BE2C (cell line): ENCODE measurements at regions not wholly inside any gene's neighbourhood (a gene's known extent, or its start where the extent isn't known, plus 50 kb on each side); places are given as distances from the start of the nearest gene placed in this dataset.

Source experiments
- DNase-seq: peaks from one replicate; pipeline ENCODE4 v3.0.0-alpha.2; 2020
- H3K27me3 ChIP-seq: fragments of 250-450 bp; sonication (Bioruptor Pico); 2 replicates; pipeline ENCODE4 v1.5.1; 2020; ENCODE audit warnings: mild to moderate bottlenecking
- H3K36me3 ChIP-seq: fragments of 250-450 bp; sonication (Bioruptor Pico); 2 replicates; pipeline ENCODE4 v1.5.1; 2020; ENCODE audit warnings: mild to moderate bottlenecking
- H3K4me1 ChIP-seq: fragments of 250-450 bp; sonication (Bioruptor Pico); 2 replicates; pipeline ENCODE4 v1.5.1; 2020
- H3K4me3 ChIP-seq: 2 replicates; pipeline ENCODE4 v1.5.1; 2011; ENCODE audit warnings: low read depth, low read length
- H3K9me3 ChIP-seq: fragments of 250-450 bp; sonication (Bioruptor Pico); 2 replicates; pipeline ENCODE4 v1.5.1; 2020
- CTCF ChIP-seq: IDR thresholded peaks from 2 replicates; pipeline ENCODE4 v1.5.1; 2012; ENCODE audit warnings: mild to moderate bottlenecking, low read depth, low read length

GRCh38 chr13:83621765-83622421 lies 260.4 kb downstream of the SLITRK1 start:
- Histone ChIP-seq H3K36me3 (no peaks in the 10 kb centered on the region), H3K4me1 (no peaks in the 10 kb centered on the region), H3K4me3 (no peak overlapping the region), H3K9me3 (no peaks in the 10 kb centered on the region), H3K27me3 (no peaks in the 10 kb centered on the region)
- TF ChIP-seq CTCF, result no peak
- DNase-seq, result no peak

- H3K4me1 ChIP-seq, result no peaks in the 10 kb centered on the region
- H3K36me3 ChIP-seq, result no peaks in the 10 kb centered on the region
- no peak for TF ChIP-seq CTCF
- no peaks in the 10 kb centered on the region for H3K9me3 ChIP-seq
- no peak for DNase-seq
- no peaks in the 10 kb centered on the region for H3K27me3 ChIP-seq
- H3K4me3 ChIP-seq, result no peak overlapping the region
Measured at GRCh38 chr13:83620530-83621220, 261.6 kb downstream of the SLITRK1 start.

GRCh38 chr13:83618966-83619365 lies 263.3 kb downstream of the SLITRK1 start:
- no peaks in the 10 kb centered on the region for H3K4me1 ChIP-seq
- TF ChIP-seq CTCF, result no peak
- no peaks in the 10 kb centered on the region for H3K27me3 ChIP-seq
- no peaks in the 10 kb centered on the region for H3K9me3 ChIP-seq
- no peak for DNase-seq
- no peaks in the 10 kb centered on the region for H3K36me3 ChIP-seq
- H3K4me3 ChIP-seq, result no peak overlapping the region

GRCh38 chr13:83613524-83613923 lies 268.8 kb downstream of the SLITRK1 start:
- H3K4me1 ChIP-seq, result no peaks in the 10 kb centered on the region
- no peaks in the 10 kb centered on the region for H3K27me3 ChIP-seq
- H3K36me3 ChIP-seq, result no peaks in the 10 kb centered on the region
- H3K9me3 ChIP-seq, result no peaks in the 10 kb centered on the region
- no peak for TF ChIP-seq CTCF
- no peak for DNase-seq
- no peak overlapping the region for H3K4me3 ChIP-seq

- no peak for TF ChIP-seq CTCF
- Histone ChIP-seq H3K36me3 (no peaks in the 10 kb centered on the region), H3K27me3 (no peaks in the 10 kb centered on the region), H3K9me3 (no peaks in the 10 kb centered on the region), H3K4me1 (no peaks in the 10 kb centered on the region), H3K4me3 (no peak overlapping the region)
- no peak for DNase-seq
Measured at GRCh38 chr13:83601539-83601938, 280.7 kb downstream of the SLITRK1 start.

GRCh38 chr13:83592095-83592494 lies 290.2 kb downstream of the SLITRK1 start:
- DNase-seq, result no peak
- TF ChIP-seq CTCF, result no peak
- no peaks in the 10 kb centered on the region for H3K36me3 ChIP-seq
- H3K4me3 ChIP-seq, result no peak overlapping the region
- H3K4me1 ChIP-seq, result no peaks in the 10 kb centered on the region
- no peaks in the 10 kb centered on the region for H3K9me3 ChIP-seq
- no peaks in the 10 kb centered on the region for H3K27me3 ChIP-seq
